ENCODE measurements at regions not wholly inside any gene's neighbourhood (a gene's known extent, or its start where the extent isn't known, plus 50 kb on each side); places are given as distances from the start of the nearest gene placed in this dataset.

DNA sequence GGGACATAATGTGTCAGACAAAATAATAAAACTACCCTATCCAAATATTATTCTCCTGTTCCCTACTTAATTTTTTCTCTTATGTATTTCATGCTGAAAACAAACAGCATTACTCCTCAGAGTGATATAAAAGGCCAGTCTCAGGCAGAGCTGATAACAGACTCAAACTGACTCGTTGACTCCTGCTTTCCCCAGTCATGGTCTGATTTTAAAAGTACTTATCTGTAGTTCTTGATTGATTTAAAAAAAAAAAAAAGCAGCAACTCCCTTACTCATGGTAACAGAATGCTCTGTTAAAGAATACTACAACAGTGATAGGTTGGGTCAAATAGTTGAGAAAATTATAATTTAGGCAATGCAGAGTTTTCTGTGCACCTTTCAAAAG is 90.3 kb upstream of the BARX2 start:
- Histone ChIP-seq H3K9me3 (no peaks in the 10 kb centered on the region), H3K4me2 (no peak overlapping the region), H3K4me3 (no peak overlapping the region), H3K27ac (no peak overlapping the region), H3K4me1 (peaks cover 35% of the 10 kb centered on the region; the same call in 2 of the 3 replicates)
- POLR2A ChIA-PET, result no interaction called here
- ATAC-seq, result no peak
- CTCF ChIA-PET, result no interaction called here
- WGBS (ENCODE audit: missing lambda C conversion rate), result 52% methylated on average over 1 of the region's 1 CpG
- TF ChIP-seq NR3C1 (IDR thresholded peaks at IDR 0.05) (no peak), SREBF2 (IDR thresholded peaks at IDR 0.05) (no peak), ZSCAN20 (CRISPR knock-in tag; IDR thresholded peaks at IDR 0.05) (no peak)
- DNase-seq (ENCODE audit: low read depth in 1 of 2, low spot score in 1 of 2), result no peak
- FAIRE-seq, result no peak

GRCh38 chr11:129283141-129283540 is 91.0 kb upstream of the ARHGAP32 start:
- Histone ChIP-seq H3K27ac (no peak overlapping the region), H3K4me2 (peak overlapping the region; percentile 38), H3K9me3 (no peaks in the 10 kb centered on the region), H3K4me3 (no peak overlapping the region), H3K4me1 (peaks cover 40% of the 10 kb centered on the region; the same call in 2 of the 3 replicates)
- peak in 1 of 2 experiments; percentile 14 for DNase-seq (ENCODE audit: low read depth in 1 of 2, low spot score in 1 of 2)
- ATAC-seq, result no peak
- ChIA-PET POLR2A (no interaction called here), CTCF (no interaction called here)
- FAIRE-seq, result no peak
- TF ChIP-seq MAFK (IDR thresholded peaks at IDR 0.05; ENCODE audit: partially characterized antibody), result no peak
- TF ChIP-seq POLR2A (IDR thresholded peaks at IDR 0.05; ENCODE audit: low read length), result no peak
- no peak for TF ChIP-seq MAZ (IDR thresholded peaks at IDR 0.05; ENCODE audit: borderline replicate concordance, low read depth, low read length)
- no peak for TF ChIP-seq EHF (CRISPR knock-in tag; IDR thresholded peaks at IDR 0.05)
- TF ChIP-seq ELK1 (IDR thresholded peaks at IDR 0.05; ENCODE audit: low read depth, low read length), result no peak
- no peak for TF ChIP-seq CHD4 (IDR thresholded peaks at IDR 0.05; ENCODE audit: borderline replicate concordance)
- TF ChIP-seq SMC3 (IDR thresholded peaks at IDR 0.05), result no peak
- no peak for TF ChIP-seq POLR2AphosphoS2 (conservative IDR thresholded peaks at IDR 0.05; ENCODE audit: low read length)
- no peak for TF ChIP-seq FOSL2 (IDR thresholded peaks at IDR 0.05)
- TF ChIP-seq FOSL2 (CRISPR knock-in tag; IDR thresholded peaks at IDR 0.05), result no peak
- no peak for TF ChIP-seq NFE2L2 (conservative IDR thresholded peaks at IDR 0.05; ENCODE audit: low read length)
- TF ChIP-seq BCL3 (IDR thresholded peaks at IDR 0.05), result no peak
- TF ChIP-seq CBX2 (IDR thresholded peaks at IDR 0.05; ENCODE audit: borderline replicate concordance, low read depth), result no peak
- TF ChIP-seq FOSB (CRISPR knock-in tag; IDR thresholded peaks at IDR 0.05), result no peak
- TF ChIP-seq NR3C1 (IDR thresholded peaks at IDR 0.05), result no peak
- no peak for TF ChIP-seq EP300 (IDR thresholded peaks at IDR 0.05)
- TF ChIP-seq KDM1A (IDR thresholded peaks at IDR 0.05; ENCODE audit: low read depth), result no peak
- TF ChIP-seq SREBF2 (IDR thresholded peaks at IDR 0.05), result no peak
- TF ChIP-seq HEYL (CRISPR knock-in tag; IDR thresholded peaks at IDR 0.05), result no peak
- no peak for TF ChIP-seq HOXB5 (CRISPR knock-in tag; IDR thresholded peaks at IDR 0.05)
- TF ChIP-seq TFCP2L1 (CRISPR knock-in tag; IDR thresholded peaks at IDR 0.05), result no peak
- WGBS (ENCODE audit: missing lambda C conversion rate), result 56% methylated on average over 1 of the region's 1 CpG

DNA sequence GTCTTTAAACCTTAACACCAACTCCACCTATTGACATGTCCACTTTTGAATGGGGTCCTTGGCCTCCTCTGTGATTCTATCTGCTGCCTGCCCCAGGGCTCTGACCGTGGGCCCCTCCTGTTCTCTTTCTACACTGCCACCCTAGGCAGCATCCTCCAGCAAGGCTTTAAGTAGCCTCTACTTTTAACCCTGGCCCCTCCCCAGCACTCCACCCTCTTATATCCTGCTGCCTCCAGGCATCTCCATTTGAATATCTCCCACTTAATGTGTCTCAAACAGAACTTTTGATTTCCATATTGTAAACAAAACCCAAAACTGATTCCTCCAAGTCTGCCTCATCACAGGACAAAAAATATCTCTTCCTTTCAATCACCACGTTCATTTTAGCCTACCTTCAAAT is 90.5 kb upstream of the ARHGAP32 start:
- peaks cover 45% of the 10 kb centered on the region for H3K4me1 ChIP-seq

More for the DNA sequence above, 90.5 kb upstream of the ARHGAP32 start:
- TF ChIP-seq GATA3 (IDR thresholded peaks at IDR 0.05; ENCODE audit: borderline replicate concordance) (no peak), RFX5 (IDR thresholded peaks at IDR 0.05) (no peak), RAD21 (conservative IDR thresholded peaks at IDR 0.05 in 1 of 2, IDR thresholded peaks at IDR 0.05 in 1 of 2) (no peak), CHD4 (IDR thresholded peaks at IDR 0.05; ENCODE audit: borderline replicate concordance) (no peak), USF2 (IDR thresholded peaks at IDR 0.05) (no peak), HOXB5 (CRISPR knock-in tag; IDR thresholded peaks at IDR 0.05) (no peak), BHLHE40 (IDR thresholded peaks at IDR 0.05; ENCODE audit: low read depth, low read length) (no peak), HES2 (IDR thresholded peaks at IDR 0.05) (no peak), RNF2 (IDR thresholded peaks at IDR 0.05; ENCODE audit: borderline replicate concordance, low read depth) (no peak), MYC (IDR thresholded peaks at IDR 0.05; ENCODE audit: borderline replicate concordance, low read length) (no peak), MAZ (IDR thresholded peaks at IDR 0.05; ENCODE audit: borderline replicate concordance, low read depth, low read length) (no peak), ESRRA (IDR thresholded peaks at IDR 0.05; ENCODE audit: borderline replicate concordance, low read length) (no peak), KDM1A (IDR thresholded peaks at IDR 0.05; ENCODE audit: low read depth) (no peak)
- TF ChIP-seq, protein P1, sequence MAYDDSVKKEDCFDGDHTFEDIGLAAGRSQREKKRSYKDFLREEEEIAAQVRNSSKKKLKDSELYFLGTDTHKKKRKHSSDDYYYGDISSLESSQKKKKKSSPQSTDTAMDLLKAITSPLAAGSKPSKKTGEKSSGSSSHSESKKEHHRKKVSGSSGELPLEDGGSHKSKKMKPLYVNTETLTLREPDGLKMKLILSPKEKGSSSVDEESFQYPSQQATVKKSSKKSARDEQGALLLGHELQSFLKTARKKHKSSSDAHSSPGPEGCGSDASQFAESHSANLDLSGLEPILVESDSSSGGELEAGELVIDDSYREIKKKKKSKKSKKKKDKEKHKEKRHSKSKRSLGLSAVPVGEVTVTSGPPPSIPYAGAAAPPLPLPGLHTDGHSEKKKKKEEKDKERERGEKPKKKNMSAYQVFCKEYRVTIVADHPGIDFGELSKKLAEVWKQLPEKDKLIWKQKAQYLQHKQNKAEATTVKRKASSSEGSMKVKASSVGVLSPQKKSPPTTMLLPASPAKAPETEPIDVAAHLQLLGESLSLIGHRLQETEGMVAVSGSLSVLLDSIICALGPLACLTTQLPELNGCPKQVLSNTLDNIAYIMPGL (CRISPR knock-in tag; IDR thresholded peaks at IDR 0.05; ENCODE audit: borderline replicate concordance), result no peak
- TF ChIP-seq, protein P2, sequence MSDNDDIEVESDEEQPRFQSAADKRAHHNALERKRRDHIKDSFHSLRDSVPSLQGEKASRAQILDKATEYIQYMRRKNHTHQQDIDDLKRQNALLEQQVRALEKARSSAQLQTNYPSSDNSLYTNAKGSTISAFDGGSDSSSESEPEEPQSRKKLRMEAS (IDR thresholded peaks at IDR 0.05), result no peak
- no peak overlapping the region for H3K4me3 ChIP-seq
- no peaks in the 10 kb centered on the region for H3K9me3 ChIP-seq
- H3K4me2 ChIP-seq, result peak overlapping the region; percentile 38
- no peak for ATAC-seq
- CTCF ChIA-PET, result no interaction called here
- DNase-seq (ENCODE audit: low read depth in 1 of 2, low spot score in 1 of 2), result no peak
- H3K27ac ChIP-seq, result no peak overlapping the region
- no peak for FAIRE-seq
- POLR2A ChIA-PET, result no interaction called here
- 48% methylated on average over 2 of the region's 2 CpGs for WGBS (ENCODE audit: missing lambda C conversion rate)
